WERI-Rb-1 (cell line): ENCODE measurements at regions not wholly inside any gene's neighbourhood (a gene's known extent, or its start where the extent isn't known, plus 50 kb on each side); places are given as distances from the start of the nearest gene placed in this dataset.

Source experiments
- DNase-seq: peaks from one replicate; pipeline ENCODE4 v3.0.0-alpha.2; 2020
- H3K27ac ChIP-seq: fragments of 250-450 bp; sonication (Bioruptor Pico); 2 replicates; pipeline ENCODE4 v1.5.1; 2020; ENCODE audit warnings: mild to moderate bottlenecking, moderate library complexity
- H3K27me3 ChIP-seq: fragments of 250-450 bp; sonication (Bioruptor Pico); 2 replicates; pipeline ENCODE4 v1.5.1; 2021; ENCODE audit warnings: mild to moderate bottlenecking, low read depth, moderate library complexity; ENCODE audit not compliant: insufficient read depth, severe bottlenecking
- H3K36me3 ChIP-seq: fragments of 250-450 bp; sonication (Bioruptor Pico); 2 replicates; pipeline ENCODE4 v1.5.1; 2020; ENCODE audit warnings: mild to moderate bottlenecking, moderate library complexity
- H3K4me3 ChIP-seq: 2 replicates; pipeline ENCODE4 v1.5.1; 2011; ENCODE audit warnings: low read depth, mild to moderate bottlenecking, control low read depth, low read length
- H3K9me3 ChIP-seq: fragments of 250-450 bp; sonication (Bioruptor Pico); 2 replicates; pipeline ENCODE4 v1.5.1; 2021; ENCODE audit warnings: mild to moderate bottlenecking, moderate library complexity; ENCODE audit not compliant: severe bottlenecking
- CTCF ChIP-seq: IDR thresholded peaks from 2 replicates; pipeline ENCODE4 v1.5.1; 2011; ENCODE audit warnings: low read depth, mild to moderate bottlenecking, control low read depth, inconsistent platforms, low read length

- no peak for TF ChIP-seq CTCF
- peaks cover 17% of the 10 kb centered on the region for H3K27me3 ChIP-seq
- DNase-seq, result no peak
- no peaks in the 10 kb centered on the region for H3K9me3 ChIP-seq
- no peaks in the 10 kb centered on the region for H3K36me3 ChIP-seq
- no peak overlapping the region for H3K27ac ChIP-seq
- no peak overlapping the region for H3K4me3 ChIP-seq
Measured at GRCh38 chrX:37904833-37905232, 57.5 kb upstream of the DYNLT3 start.

- peak; percentile 34 for DNase-seq
- peak overlapping the region; percentile 25 for H3K4me3 ChIP-seq
Measured at GRCh38 chrX:37905436-37906147, 58.2 kb upstream of the DYNLT3 start.

GRCh38 chrX:37906357-37906756 lies 59.0 kb upstream of the DYNLT3 start:
- no peaks in the 10 kb centered on the region for H3K9me3 ChIP-seq
- peaks cover 19% of the 10 kb centered on the region for H3K27me3 ChIP-seq
- H3K27ac ChIP-seq, result no peak overlapping the region
- no peak for DNase-seq
- no peak for TF ChIP-seq CTCF
- H3K36me3 ChIP-seq, result no peaks in the 10 kb centered on the region
- H3K4me3 ChIP-seq, result no peak overlapping the region

More at GRCh38 chrX:37905436-37906147, 58.2 kb upstream of the DYNLT3 start:
- Histone ChIP-seq H3K36me3 (no peaks in the 10 kb centered on the region), H3K27ac (no peak overlapping the region), H3K27me3 (peaks cover 20% of the 10 kb centered on the region), H3K9me3 (no peaks in the 10 kb centered on the region)
- TF ChIP-seq CTCF, result peak; percentile 56

- Histone ChIP-seq H3K36me3 (no peaks in the 10 kb centered on the region), H3K27ac (no peak overlapping the region), H3K9me3 (no peaks in the 10 kb centered on the region), H3K4me3 (no peak overlapping the region), H3K27me3 (peaks cover 17% of the 10 kb centered on the region)
- DNase-seq, result no peak
- TF ChIP-seq CTCF, result no peak
Measured at GRCh38 chrX:37910186-37910585, 62.8 kb upstream of the DYNLT3 start.

GRCh38 chrX:37912304-37912703 lies 64.9 kb upstream of the DYNLT3 start:
- H3K27ac ChIP-seq, result no peak overlapping the region

More at GRCh38 chrX:37912304-37912703, 64.9 kb upstream of the DYNLT3 start:
- H3K27me3 ChIP-seq, result peaks cover 6% of the 10 kb centered on the region
- DNase-seq, result no peak
- H3K36me3 ChIP-seq, result no peaks in the 10 kb centered on the region
- TF ChIP-seq CTCF, result no peak
- H3K9me3 ChIP-seq, result no peaks in the 10 kb centered on the region
- no peak overlapping the region for H3K4me3 ChIP-seq
